ENCODE measurements at regions not wholly inside any gene's neighbourhood (a gene's known extent, or its start where the extent isn't known, plus 50 kb on each side); places are given as distances from the start of the nearest gene placed in this dataset.
"Not testable (repeated sequence)": the region's sequence is repeated elsewhere in the genome, so short reads cannot be mapped to it uniquely, and the experiment has no call there.

- Mint-ChIP-seq H3K4me3 (no peak overlapping the region), H3K9me3 (peaks cover 0 to 12% (median 3%) of the 10 kb centered on the region in 6 donors), H3K4me1 (no peaks in the 10 kb centered on the region), H3K36me3 (peaks cover 0 to 8% (median 0%) of the 10 kb centered on the region in 3 donors), H3K27ac (no peak overlapping the region), H3K27me3 (ENCODE audit: low read depth in 3 of 3) (peaks cover 1 to 19% (median 3%) of the 10 kb centered on the region in 3 donors)
- DNase-seq = no peak
These were observed 99.4 kb upstream of the SLC1A4 start for GRCh38 chr2:64889803-64890202.

- H3K36me3 Mint-ChIP-seq, H3K4me3 Mint-ChIP-seq, H3K27ac Mint-ChIP-seq, DNase-seq, H3K9me3 Mint-ChIP-seq, H3K4me1 Mint-ChIP-seq: not testable (repeated sequence)
- peaks cover 4 to 14% (median 5%) of the 10 kb centered on the region in 3 donors for H3K27me3 Mint-ChIP-seq (ENCODE audit: low read depth in 3 of 3)
These were observed 92.6 kb upstream of the SLC1A4 start for GRCh38 chr2:64896572-64896971.

- H3K27me3 Mint-ChIP-seq (ENCODE audit: low read depth in 3 of 3) = peaks cover 3 to 6% (median 5%) of the 10 kb centered on the region in 3 donors
- peak overlapping the region; percentile 5 to 72 (median 50) for H3K4me3 Mint-ChIP-seq
- no peak for DNase-seq
- H3K36me3 Mint-ChIP-seq = no peaks in the 10 kb centered on the region
- H3K9me3 Mint-ChIP-seq = no peaks in the 10 kb centered on the region
- H3K4me1 Mint-ChIP-seq = peaks cover 6 to 8% of the 10 kb centered on the region in 2 donors
- peak overlapping the region in 2 of 6 donors; percentile 51 to 54 for H3K27ac Mint-ChIP-seq
These were observed 89.9 kb upstream of the SLC1A4 start for GRCh38 chr2:64899081-64899865.

GRCh38 chr2:64899876-64900275 is 89.3 kb upstream of the SLC1A4 start:
- H3K27me3 Mint-ChIP-seq (ENCODE audit: low read depth in 3 of 3); H3K4me1 Mint-ChIP-seq; H3K9me3 Mint-ChIP-seq; H3K4me3 Mint-ChIP-seq; H3K36me3 Mint-ChIP-seq; DNase-seq; H3K27ac Mint-ChIP-seq: not testable (repeated sequence)

GRCh38 chr2:64904413-64905329 is 84.5 kb upstream of the SLC1A4 start:
- Mint-ChIP-seq H3K27me3 (ENCODE audit: low read depth in 3 of 3) (peaks cover 5 to 7% (median 5%) of the 10 kb centered on the region in 3 donors), H3K9me3 (no peaks in the 10 kb centered on the region), H3K36me3 (no peaks in the 10 kb centered on the region), H3K4me1 (no peaks in the 10 kb centered on the region), H3K27ac (no peak overlapping the region), H3K4me3 (no peak overlapping the region)
- DNase-seq = no peak

- Mint-ChIP-seq H3K4me3 (no peak overlapping the region), H3K36me3 (no peaks in the 10 kb centered on the region), H3K4me1 (no peaks in the 10 kb centered on the region), H3K27ac (no peak overlapping the region), H3K9me3 (no peaks in the 10 kb centered on the region), H3K27me3 (ENCODE audit: low read depth in 3 of 3) (peaks cover 5 to 7% (median 5%) of the 10 kb centered on the region in 3 donors)
- DNase-seq = no peak
These were observed 83.7 kb upstream of the SLC1A4 start for GRCh38 chr2:64905338-64906024.

GRCh38 chr2:64906853-64907536 is 82.2 kb upstream of the SLC1A4 start:
- H3K36me3 Mint-ChIP-seq = no peaks in the 10 kb centered on the region
- H3K4me3 Mint-ChIP-seq = no peak overlapping the region
- no peaks in the 10 kb centered on the region for H3K9me3 Mint-ChIP-seq
- H3K27me3 Mint-ChIP-seq (ENCODE audit: low read depth in 3 of 3) = peaks cover 1 to 7% (median 5%) of the 10 kb centered on the region in 3 donors
- DNase-seq = no peak
- H3K4me1 Mint-ChIP-seq = no peaks in the 10 kb centered on the region
- H3K27ac Mint-ChIP-seq = no peak overlapping the region

GRCh38 chr2:64908406-64908805 is 80.8 kb upstream of the SLC1A4 start:
- Mint-ChIP-seq H3K27ac (no peak overlapping the region), H3K9me3 (no peaks in the 10 kb centered on the region), H3K4me3 (no peak overlapping the region)

GRCh38 chr2:64910523-64910922 is 78.7 kb upstream of the SLC1A4 start:
- Mint-ChIP-seq H3K27me3 (ENCODE audit: low read depth in 3 of 3) (peaks cover 0 to 3% (median 2%) of the 10 kb centered on the region in 3 donors), H3K4me1 (no peaks in the 10 kb centered on the region), H3K27ac (no peak overlapping the region), H3K9me3 (no peaks in the 10 kb centered on the region), H3K36me3 (no peaks in the 10 kb centered on the region), H3K4me3 (no peak overlapping the region)
- no peak for DNase-seq

More at GRCh38 chr2:64908406-64908805, 80.8 kb upstream of the SLC1A4 start:
- H3K36me3 Mint-ChIP-seq = no peaks in the 10 kb centered on the region
- H3K27me3 Mint-ChIP-seq (ENCODE audit: low read depth in 3 of 3) = peaks cover 0 to 7% (median 2%) of the 10 kb centered on the region in 3 donors
- no peak for DNase-seq
- H3K4me1 Mint-ChIP-seq = no peaks in the 10 kb centered on the region

- no peak for DNase-seq
These were observed 78.2 kb upstream of the SLC1A4 start for GRCh38 chr2:64910972-64911433.

GRCh38 chr2:64913357-64913869 is 75.8 kb upstream of the SLC1A4 start:
- no peaks in the 10 kb centered on the region for H3K36me3 Mint-ChIP-seq
- no peak for DNase-seq

More at GRCh38 chr2:64910972-64911433, 78.2 kb upstream of the SLC1A4 start:
- H3K9me3 Mint-ChIP-seq = no peaks in the 10 kb centered on the region
- no peak overlapping the region for H3K27ac Mint-ChIP-seq
- H3K27me3 Mint-ChIP-seq (ENCODE audit: low read depth in 3 of 3) = peaks cover 0 to 3% (median 2%) of the 10 kb centered on the region in 3 donors
- H3K36me3 Mint-ChIP-seq = no peaks in the 10 kb centered on the region
- H3K4me3 Mint-ChIP-seq = no peak overlapping the region
- H3K4me1 Mint-ChIP-seq = no peaks in the 10 kb centered on the region

GRCh38 chr2:64914247-64914646 is 75.0 kb upstream of the SLC1A4 start:
- H3K27me3 Mint-ChIP-seq (ENCODE audit: low read depth in 3 of 3) = peaks cover 0 to 6% (median 0%) of the 10 kb centered on the region in 3 donors
- no peak overlapping the region for H3K4me3 Mint-ChIP-seq
- no peak for DNase-seq
- H3K27ac Mint-ChIP-seq = no peak overlapping the region
- no peaks in the 10 kb centered on the region for H3K9me3 Mint-ChIP-seq
- H3K4me1 Mint-ChIP-seq = peaks cover 18 to 20% of the 10 kb centered on the region in 2 donors
- H3K36me3 Mint-ChIP-seq = no peaks in the 10 kb centered on the region

More at GRCh38 chr2:64913357-64913869, 75.8 kb upstream of the SLC1A4 start:
- peaks cover 10 to 12% of the 10 kb centered on the region in 2 donors for H3K4me1 Mint-ChIP-seq
- H3K27me3 Mint-ChIP-seq (ENCODE audit: low read depth in 3 of 3) = peaks cover 0 to 6% (median 0%) of the 10 kb centered on the region in 3 donors
- H3K27ac Mint-ChIP-seq = peak overlapping the region in 1 of 6 donors; percentile 38
- no peaks in the 10 kb centered on the region for H3K9me3 Mint-ChIP-seq
- no peak overlapping the region for H3K4me3 Mint-ChIP-seq
